HCT116 (cell line): ENCODE measurements at regions not wholly inside any gene's neighbourhood (a gene's known extent, or its start where the extent isn't known, plus 50 kb on each side); places are given as distances from the start of the nearest gene placed in this dataset.

Experiments used
- ATAC-seq: fragments of 200-7000 bp; cut with Tn5 transposase; 2 replicates; pipeline ENCODE4 v1.9.1; 2020; ENCODE audit warnings: mild to moderate bottlenecking, moderate library complexity
- BruUV-seq: library from RNA; stranded (reverse); fragments of 400-500 nt; replicated peaks from 2 replicates; lab custom pipeline; 2021; lab: Mats Ljungman, UMichigan
- CTCF ChIA-PET: fragments of 300-600 bp; sonication (Branson Sonifier 250); formaldehyde crosslinking; loops from one replicate; lab custom pipeline; 2021; ENCODE audit warnings: antibody characterized with exemption; lab: Charles Lee
- POLR2A ChIA-PET: fragments of 300-600, 350-600 bp; sonication (Branson Sonifier 250); formaldehyde crosslinking; loops from one replicate; lab custom pipeline; 2021; ENCODE audit warnings: antibody characterized with exemption; lab: Charles Lee
- RAD21 ChIA-PET, 2 experiments: fragments of 300-600 bp; sonication (Branson Sonifier 250); formaldehyde crosslinking; loops; one replicate each; lab custom pipeline; 2023; ENCODE audit warnings: low total read pairs in 2 of 2; ENCODE audit not compliant: uncharacterized antibody in 2 of 2, unreplicated experiment in 2 of 2, low non-redundant PET in 1 of 2; lab: Charles Lee
- DNase-seq: peaks from one replicate; pipeline ENCODE4 v3.0.0-alpha.2; 2010; ENCODE audit warnings: low read depth, low spot score
- H2AFZ ChIP-seq: fragments of 200-600 bp; shearing (Covaris generic), sonication (generic); 2 replicates; pipeline ENCODE4 v1.6.1; 2017; ENCODE audit warnings: low read depth, mixed run types, mixed read lengths, antibody characterized with exemption, low read length; ENCODE audit not compliant: poor library complexity, severe bottlenecking
- H3K27ac ChIP-seq: 2 replicates; pipeline ENCODE4 v1.5.1; 2012; ENCODE audit warnings: low read depth, low read length
- H3K27me3 ChIP-seq: fragments of 200-600 bp; sonication (generic); 2 replicates; pipeline ENCODE4 v1.6.1; 2016; ENCODE audit warnings: mixed run types, low read length, mixed read lengths; ENCODE audit not compliant: insufficient read depth
- H3K36me3 ChIP-seq, 2 experiments: fragments of 200-500 bp in 1 of 2; fragments of 200-600 bp in 1 of 2; sonication (Bioruptor generic) in 1 of 2; sonication (generic) in 1 of 2; 2 replicates each; pipeline versions ENCODE4 v1.5.1 to v1.6.1; 2014 to 2016; ENCODE audit warnings: low read length in 2 of 2, inconsistent platforms in 1 of 2, mixed read lengths in 1 of 2, mixed run types in 1 of 2; ENCODE audit not compliant: insufficient read depth in 2 of 2, control insufficient read depth in 1 of 2
- H3K4me1 ChIP-seq, 2 experiments: fragments of 200-600 bp in 1 of 2; sonication (generic) in 1 of 2; 2 replicates each; pipeline versions ENCODE4 v1.5.1 to v1.6.1; 2012 to 2017; ENCODE audit warnings: low read length in 2 of 2, inconsistent platforms in 1 of 2, mild to moderate bottlenecking in 1 of 2, mixed read lengths in 1 of 2, mixed run types in 1 of 2, moderate library complexity in 1 of 2; ENCODE audit not compliant: insufficient read depth in 2 of 2, control insufficient read depth in 1 of 2
- H3K4me2 ChIP-seq: fragments of 200-600 bp; sonication (generic); 2 replicates; pipeline ENCODE4 v1.6.1; 2017; ENCODE audit warnings: mixed run types, low read length, mixed read lengths
- H3K4me3 ChIP-seq, 2 experiments: fragments of 200-600 bp in 1 of 2; sonication (generic) in 1 of 2; replicated peaks in 1 of 2; 2 replicates each; pipeline ENCODE4 v1.5.1; 2011 to 2016; ENCODE audit warnings: low read length in 2 of 2, control low read depth in 1 of 2, low read depth in 1 of 2, mild to moderate bottlenecking in 1 of 2, mixed read lengths in 1 of 2, mixed run types in 1 of 2
- H3K79me2 ChIP-seq: fragments of 200-600 bp; sonication (generic); 2 replicates; pipeline ENCODE4 v1.6.1; 2017; ENCODE audit warnings: mild to moderate bottlenecking, mixed run types, low read length, moderate library complexity, mixed read lengths; ENCODE audit not compliant: insufficient read depth
- H3K9ac ChIP-seq: fragments of 200-600 bp; sonication (generic); 2 replicates; pipeline ENCODE4 v1.6.1; 2016; ENCODE audit warnings: low read length, mixed read lengths
- H3K9me2 ChIP-seq: fragments of 200-600 bp; sonication (generic), shearing (Covaris generic); 2 replicates; pipeline ENCODE4 v1.6.1; 2017; ENCODE audit warnings: mixed run types, mild to moderate bottlenecking, moderate library complexity; ENCODE audit not compliant: insufficient read depth
- H3K9me3 ChIP-seq, 2 experiments: fragments of 200-500 bp in 1 of 2; fragments of 200-600 bp in 1 of 2; sonication (Bioruptor generic) in 1 of 2; sonication (generic) in 1 of 2; 2 replicates each; pipeline ENCODE4 v1.6.1; 2014 to 2017; ENCODE audit warnings: low read length in 2 of 2, mixed read lengths in 2 of 2, inconsistent platforms in 1 of 2, low read depth in 1 of 2, mild to moderate bottlenecking in 1 of 2, mixed run types in 1 of 2, moderate library complexity in 1 of 2; ENCODE audit not compliant: control insufficient read depth in 1 of 2, insufficient read depth in 1 of 2
- H4K20me1 ChIP-seq: fragments of 200-600 bp; sonication (generic), shearing (Covaris generic); 2 replicates; pipeline ENCODE4 v1.6.1; 2017; ENCODE audit warnings: mixed run types, mild to moderate bottlenecking, moderate library complexity; ENCODE audit not compliant: insufficient read depth
- ATF3 ChIP-seq: IDR thresholded peaks from 2 replicates; pipeline ENCODE4 v1.6.1; 2012
- CBX3 ChIP-seq: IDR thresholded peaks from 2 replicates; pipeline ENCODE4 v1.6.1; 2012; ENCODE audit warnings: low read depth
- CEBPB ChIP-seq: IDR thresholded peaks from 2 replicates; pipeline ENCODE4 v1.6.1; 2012; ENCODE audit warnings: low read depth
- CTCF ChIP-seq, 3 experiments: fragments of 200-600 bp in 1 of 3; sonication (generic) in 1 of 3; IDR thresholded peaks in 2 of 3; conservative IDR thresholded peaks in 1 of 3; 2 replicates each; pipeline ENCODE4 v1.5.1; 2012 to 2017; ENCODE audit warnings: low read depth in 2 of 3, low read length in 2 of 3, antibody characterized with exemption in 1 of 3, borderline replicate concordance in 1 of 3, control low read depth in 1 of 3, mild to moderate bottlenecking in 1 of 3, mixed read lengths in 1 of 3, mixed run types in 1 of 3, moderate library complexity in 1 of 3; ENCODE audit not compliant: insufficient read depth in 1 of 3
- EGR1 ChIP-seq: IDR thresholded peaks from 2 replicates; pipeline ENCODE4 v1.6.1; 2012; ENCODE audit warnings: low read depth
- ELF1 ChIP-seq: IDR thresholded peaks from 2 replicates; pipeline ENCODE4 v1.6.1; 2012; ENCODE audit warnings: low read depth, borderline replicate concordance
- EZH2 ChIP-seq: fragments of 200-600 bp; sonication (generic); IDR thresholded peaks from 2 replicates; pipeline ENCODE4 v1.6.1; 2017; ENCODE audit warnings: antibody characterized with exemption, mixed run types
- EZH2phosphoT487 ChIP-seq: fragments of 200-600 bp; IDR thresholded peaks from 2 replicates; pipeline ENCODE4 v1.6.1; 2018; ENCODE audit warnings: antibody characterized with exemption, borderline replicate concordance
- FOSL1 ChIP-seq: IDR thresholded peaks from 2 replicates; pipeline ENCODE4 v1.6.1; 2012; ENCODE audit warnings: low read depth
- JUND ChIP-seq: IDR thresholded peaks from 2 replicates; pipeline ENCODE4 v1.6.1; 2012
- POLR2A ChIP-seq: IDR thresholded peaks from 2 replicates; pipeline ENCODE4 v1.7.0; 2011; ENCODE audit warnings: borderline replicate concordance; ENCODE audit not compliant: insufficient read depth, insufficient read length; ENCODE audit errors: extremely low read depth
- RAD21 ChIP-seq: IDR thresholded peaks from 2 replicates; pipeline ENCODE4 v1.6.1; 2012; ENCODE audit warnings: low read depth, mild to moderate bottlenecking
- REST ChIP-seq: IDR thresholded peaks from 2 replicates; pipeline ENCODE4 v1.6.1; 2012; ENCODE audit warnings: low read depth
- SIN3A ChIP-seq: IDR thresholded peaks from 2 replicates; pipeline ENCODE4 v1.6.1; 2012; ENCODE audit warnings: low read depth
- SP1 ChIP-seq: IDR thresholded peaks from 2 replicates; pipeline ENCODE4 v1.6.1; 2012; ENCODE audit warnings: low read depth
- SRF ChIP-seq: IDR thresholded peaks from 2 replicates; pipeline ENCODE4 v1.6.1; 2012; ENCODE audit warnings: low read depth
- YY1 ChIP-seq: IDR thresholded peaks from 2 replicates; pipeline ENCODE4 v1.6.1; 2011; ENCODE audit warnings: low read length, low read depth, moderate library complexity, mild to moderate bottlenecking; ENCODE audit not compliant: insufficient replicate concordance; ENCODE audit errors: extremely low read depth
- ZFX ChIP-seq: fragments of 450-650 bp; IDR thresholded peaks from 2 replicates; pipeline ENCODE4 v1.6.1; 2017
- intact Hi-C: fragments of 100-400 bp; cut with micrococcal nuclease; formaldehyde crosslinking; loops from 2 replicates; pipeline ENCODE4 v1.10.0; 2022

GRCh38 chr3:98651780-98652077 lies 58.3 kb upstream of the CPOX start:
- Histone ChIP-seq H3K79me2 (no peaks in the 10 kb centered on the region), H3K4me1 (no peaks in the 10 kb centered on the region), H4K20me1 (no peaks in the 10 kb centered on the region), H3K9ac (no peak overlapping the region), H3K36me3 (no peaks in the 10 kb centered on the region), H3K9me3 (no peaks in the 10 kb centered on the region), H3K27ac (no peak overlapping the region), H3K9me2 (no peaks in the 10 kb centered on the region), H3K4me2 (no peak overlapping the region), H2AFZ (no peak overlapping the region), H3K27me3 (no peaks in the 10 kb centered on the region), H3K4me3 (no peak overlapping the region)
- intact Hi-C loops: no loop called here
- TF ChIP-seq CEBPB: no peak
- TF ChIP-seq REST: no peak
- TF ChIP-seq EZH2phosphoT487: no peak
- TF ChIP-seq SP1: no peak
- no peak for TF ChIP-seq EZH2
- TF ChIP-seq ZFX: no peak
- TF ChIP-seq EGR1: no peak
- no peak for TF ChIP-seq FOSL1
- no peak for TF ChIP-seq ATF3
- TF ChIP-seq ELF1: no peak
- no peak for TF ChIP-seq POLR2A
- no peak for TF ChIP-seq RAD21
- no peak for TF ChIP-seq JUND
- no peak for TF ChIP-seq CBX3
- TF ChIP-seq YY1: no peak
- no peak for TF ChIP-seq SIN3A
- TF ChIP-seq SRF: no peak
- TF ChIP-seq CTCF (IDR thresholded peaks at IDR 0.05 in 2 of 3, conservative IDR thresholded peaks at IDR 0.05 in 1 of 3; ENCODE audit: borderline replicate concordance in 1 of 3, insufficient read depth in 1 of 3, low read depth in 2 of 3, low read length in 2 of 3): no peak
- DNase-seq (no peak), ATAC-seq (no peak)
- ChIA-PET CTCF (no interaction called here), POLR2A (no interaction called here), RAD21 (no interaction called here)
- BruUV-seq: no TSS peak
